OCI-LY3 (cell line): ENCODE measurements at regions not wholly inside any gene's neighbourhood (a gene's known extent, or its start where the extent isn't known, plus 50 kb on each side); places are given as distances from the start of the nearest gene placed in this dataset.

Experiments used
- H2AFZ ChIP-seq: fragments of 200-600, 300-600 bp; shearing (Covaris generic); 2 replicates; pipeline ENCODE4 v1.6.0; 2014; ENCODE audit warnings: antibody characterized with exemption, low read depth, low read length
- H3K27ac ChIP-seq: fragments of 200-600, 300-600 bp; sonication (generic); 2 replicates; pipeline ENCODE4 v1.5.1; 2014; ENCODE audit warnings: mild to moderate bottlenecking, low read length, moderate library complexity, mixed read lengths
- H3K27me3 ChIP-seq: fragments of 200-600, 300-600 bp; sonication (generic); 2 replicates; pipeline ENCODE4 v1.6.1; 2014; ENCODE audit warnings: low read depth, low read length, mixed read lengths
- H3K36me3 ChIP-seq: fragments of 200-600, 300-600 bp; sonication (generic); replicated peaks from 2 replicates; pipeline ENCODE3; 2014; ENCODE audit warnings: low read depth, low read length, mixed read lengths
- H3K4me1 ChIP-seq: fragments of 300-600, 200-600 bp; sonication (generic); 2 replicates; pipeline ENCODE4 v1.6.1; 2014; ENCODE audit warnings: low read length, mixed read lengths
- H3K4me2 ChIP-seq: fragments of 200-600, 300-600 bp; sonication (generic); 2 replicates; pipeline ENCODE4 v1.6.1; 2014; ENCODE audit warnings: low read length, mixed read lengths
- H3K4me3 ChIP-seq: fragments of 300-600, 200-600 bp; sonication (generic); 2 replicates; pipeline ENCODE4 v1.5.1; 2014; ENCODE audit warnings: antibody characterized with exemption, mild to moderate bottlenecking, low read length, moderate library complexity
- H3K79me2 ChIP-seq: fragments of 300-600, 200-600 bp; shearing (Covaris generic); 2 replicates; pipeline ENCODE4 v1.6.1; 2014; ENCODE audit warnings: mild to moderate bottlenecking, low read length, mixed read lengths
- H3K9ac ChIP-seq: fragments of 300-600, 200-600 bp; shearing (Covaris generic); 2 replicates; pipeline ENCODE4 v1.6.0; 2014; ENCODE audit warnings: mild to moderate bottlenecking, low read length, moderate library complexity
- H3K9me3 ChIP-seq: fragments of 200-600, 300-600 bp; shearing (Covaris generic); 2 replicates; pipeline ENCODE4 v1.6.1; 2014; ENCODE audit warnings: low read length, mixed read lengths; ENCODE audit not compliant: insufficient read depth
- H4K20me1 ChIP-seq: fragments of 200-600, 300-600 bp; sonication (generic); 2 replicates; pipeline ENCODE4 v1.6.1; 2016; ENCODE audit warnings: low read length, mixed read lengths; ENCODE audit not compliant: insufficient read depth
- EZH2phosphoT487 ChIP-seq: fragments of 200-600 bp; shearing (Covaris generic); IDR thresholded peaks from 2 replicates; pipeline ENCODE4 v1.6.1; 2018; ENCODE audit warnings: antibody characterized with exemption, mixed run types, low read depth
- TF ChIP-seq, protein P1 (sequence below): fragments of 200-600, 300-600 bp; sonication (generic); IDR thresholded peaks from 2 replicates; pipeline ENCODE4 v1.5.1; 2014; ENCODE audit warnings: antibody characterized with exemption, low read length, low read depth

DNA sequence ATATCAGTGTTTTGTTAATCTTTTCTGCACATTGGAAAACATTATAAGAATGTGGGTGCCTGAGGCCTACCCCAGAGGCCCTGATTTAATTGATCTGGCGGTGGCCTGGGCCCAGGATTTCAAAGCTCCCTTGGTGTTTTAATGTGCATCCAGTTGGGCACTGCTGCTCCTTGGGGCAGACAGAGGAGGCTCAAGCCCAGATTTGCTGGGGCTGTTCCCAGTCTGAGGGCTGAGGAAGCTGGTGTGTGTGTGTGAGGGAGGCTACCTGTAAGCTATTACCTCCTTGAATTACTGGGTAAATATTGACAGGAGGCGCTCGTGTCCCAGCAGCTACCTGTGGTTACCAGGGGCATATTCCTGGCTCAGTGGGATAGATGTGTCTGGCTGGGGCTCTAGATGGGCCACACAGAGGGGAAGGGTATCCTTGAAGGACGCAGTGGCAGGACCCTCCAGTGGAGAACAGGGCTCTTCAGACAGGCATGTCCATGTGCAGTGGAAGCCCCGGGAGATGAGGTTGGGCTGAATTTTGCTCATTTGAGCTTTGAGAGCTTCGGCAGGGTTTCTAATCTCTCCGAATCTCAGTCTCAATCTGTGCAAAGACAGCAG, 975.4 kb upstream of the ZNF722 start:
- Histone ChIP-seq H2AFZ (no peak overlapping the region), H3K9me3 (no peaks in the 10 kb centered on the region; the same call in 1 of the 2 replicates)
- no peak for TF ChIP-seq EZH2phosphoT487
- TF ChIP-seq, protein P1, sequence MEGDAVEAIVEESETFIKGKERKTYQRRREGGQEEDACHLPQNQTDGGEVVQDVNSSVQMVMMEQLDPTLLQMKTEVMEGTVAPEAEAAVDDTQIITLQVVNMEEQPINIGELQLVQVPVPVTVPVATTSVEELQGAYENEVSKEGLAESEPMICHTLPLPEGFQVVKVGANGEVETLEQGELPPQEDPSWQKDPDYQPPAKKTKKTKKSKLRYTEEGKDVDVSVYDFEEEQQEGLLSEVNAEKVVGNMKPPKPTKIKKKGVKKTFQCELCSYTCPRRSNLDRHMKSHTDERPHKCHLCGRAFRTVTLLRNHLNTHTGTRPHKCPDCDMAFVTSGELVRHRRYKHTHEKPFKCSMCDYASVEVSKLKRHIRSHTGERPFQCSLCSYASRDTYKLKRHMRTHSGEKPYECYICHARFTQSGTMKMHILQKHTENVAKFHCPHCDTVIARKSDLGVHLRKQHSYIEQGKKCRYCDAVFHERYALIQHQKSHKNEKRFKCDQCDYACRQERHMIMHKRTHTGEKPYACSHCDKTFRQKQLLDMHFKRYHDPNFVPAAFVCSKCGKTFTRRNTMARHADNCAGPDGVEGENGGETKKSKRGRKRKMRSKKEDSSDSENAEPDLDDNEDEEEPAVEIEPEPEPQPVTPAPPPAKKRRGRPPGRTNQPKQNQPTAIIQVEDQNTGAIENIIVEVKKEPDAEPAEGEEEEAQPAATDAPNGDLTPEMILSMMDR = no peak

GRCh38 chr7:63024446-63024845, 974.2 kb upstream of the ZNF722 start:
- no peak overlapping the region for H3K4me3 ChIP-seq
- H4K20me1 ChIP-seq = no peaks in the 10 kb centered on the region
- H2AFZ ChIP-seq = no peak overlapping the region
- H3K27me3 ChIP-seq = no peaks in the 10 kb centered on the region
- H3K9me3 ChIP-seq = no peaks in the 10 kb centered on the region; the same call in 1 of the 2 replicates
- H3K36me3 ChIP-seq = no peaks in the 10 kb centered on the region
- H3K4me1 ChIP-seq = no peaks in the 10 kb centered on the region
- H3K4me2 ChIP-seq = no peak overlapping the region
- no peaks in the 10 kb centered on the region for H3K79me2 ChIP-seq
- no peak for TF ChIP-seq EZH2phosphoT487
- TF ChIP-seq, protein P1 = no peak
- no peak overlapping the region for H3K9ac ChIP-seq
- no peak overlapping the region for H3K27ac ChIP-seq

More for the DNA sequence above, 975.4 kb upstream of the ZNF722 start:
- no peak overlapping the region for H3K4me3 ChIP-seq
- H3K36me3 ChIP-seq = no peaks in the 10 kb centered on the region
- no peaks in the 10 kb centered on the region for H3K27me3 ChIP-seq
- H3K9ac ChIP-seq = no peak overlapping the region
- no peak overlapping the region for H3K4me2 ChIP-seq
- H3K27ac ChIP-seq = no peak overlapping the region
- H3K79me2 ChIP-seq = no peaks in the 10 kb centered on the region
- no peaks in the 10 kb centered on the region for H3K4me1 ChIP-seq
- no peaks in the 10 kb centered on the region for H4K20me1 ChIP-seq

- H3K4me3 ChIP-seq = no peak overlapping the region
- no peaks in the 10 kb centered on the region for H4K20me1 ChIP-seq
- no peak overlapping the region for H3K9ac ChIP-seq
- no peak overlapping the region for H2AFZ ChIP-seq
- no peak overlapping the region for H3K27ac ChIP-seq
- H3K36me3 ChIP-seq = no peaks in the 10 kb centered on the region
- no peaks in the 10 kb centered on the region; the same call in 1 of the 2 replicates for H3K9me3 ChIP-seq
- no peaks in the 10 kb centered on the region for H3K79me2 ChIP-seq
- no peak overlapping the region for H3K4me2 ChIP-seq
- H3K27me3 ChIP-seq = no peaks in the 10 kb centered on the region
- no peaks in the 10 kb centered on the region for H3K4me1 ChIP-seq
- no peak for TF ChIP-seq EZH2phosphoT487
- TF ChIP-seq, protein P1 = no peak
These were observed 972.8 kb upstream of the ZNF722 start for GRCh38 chr7:63025815-63026214.

GRCh38 chr7:63027075-63027474, 971.6 kb upstream of the ZNF722 start:
- TF ChIP-seq, protein P1 = no peak
- no peak for TF ChIP-seq EZH2phosphoT487
- no peak overlapping the region for H3K27ac ChIP-seq
- H3K36me3 ChIP-seq = no peaks in the 10 kb centered on the region
- no peak overlapping the region for H3K4me3 ChIP-seq
- H3K9me3 ChIP-seq = no peaks in the 10 kb centered on the region; the same call in 1 of the 2 replicates
- no peaks in the 10 kb centered on the region for H3K79me2 ChIP-seq
- no peaks in the 10 kb centered on the region for H4K20me1 ChIP-seq
- H3K4me1 ChIP-seq = no peaks in the 10 kb centered on the region
- no peak overlapping the region for H2AFZ ChIP-seq
- H3K9ac ChIP-seq = no peak overlapping the region
- no peaks in the 10 kb centered on the region for H3K27me3 ChIP-seq
- no peak overlapping the region for H3K4me2 ChIP-seq
